PFSK-1 (cell line): ENCODE measurements at regions not wholly inside any gene's neighbourhood (a gene's known extent, or its start where the extent isn't known, plus 50 kb on each side); places are given as distances from the start of the nearest gene placed in this dataset.

ENCODE experiments used
- POLR2AphosphoS5 ChIP-seq: IDR thresholded peaks from 2 replicates; pipeline ENCODE4 v1.6.1; 2012; ENCODE audit warnings: low read depth, mild to moderate bottlenecking, control low read depth, low read length, moderate library complexity
- TAF1 ChIP-seq: IDR thresholded peaks from 2 replicates; pipeline ENCODE4 v1.6.1; 2012; ENCODE audit warnings: low read length, control low read depth, borderline replicate concordance; ENCODE audit not compliant: insufficient read depth
- TF ChIP-seq, protein P1 (sequence below), 2 experiments: IDR thresholded peaks; 2 replicates each; pipeline versions ENCODE4 v1.6.1 to v1.8.0; 2011 to 2012; ENCODE audit warnings: low read depth in 2 of 2, low read length in 2 of 2, control low read depth in 1 of 2, inconsistent platforms in 1 of 2, mild to moderate bottlenecking in 1 of 2, moderate library complexity in 1 of 2; ENCODE audit not compliant: insufficient read depth in 1 of 2

DNA sequence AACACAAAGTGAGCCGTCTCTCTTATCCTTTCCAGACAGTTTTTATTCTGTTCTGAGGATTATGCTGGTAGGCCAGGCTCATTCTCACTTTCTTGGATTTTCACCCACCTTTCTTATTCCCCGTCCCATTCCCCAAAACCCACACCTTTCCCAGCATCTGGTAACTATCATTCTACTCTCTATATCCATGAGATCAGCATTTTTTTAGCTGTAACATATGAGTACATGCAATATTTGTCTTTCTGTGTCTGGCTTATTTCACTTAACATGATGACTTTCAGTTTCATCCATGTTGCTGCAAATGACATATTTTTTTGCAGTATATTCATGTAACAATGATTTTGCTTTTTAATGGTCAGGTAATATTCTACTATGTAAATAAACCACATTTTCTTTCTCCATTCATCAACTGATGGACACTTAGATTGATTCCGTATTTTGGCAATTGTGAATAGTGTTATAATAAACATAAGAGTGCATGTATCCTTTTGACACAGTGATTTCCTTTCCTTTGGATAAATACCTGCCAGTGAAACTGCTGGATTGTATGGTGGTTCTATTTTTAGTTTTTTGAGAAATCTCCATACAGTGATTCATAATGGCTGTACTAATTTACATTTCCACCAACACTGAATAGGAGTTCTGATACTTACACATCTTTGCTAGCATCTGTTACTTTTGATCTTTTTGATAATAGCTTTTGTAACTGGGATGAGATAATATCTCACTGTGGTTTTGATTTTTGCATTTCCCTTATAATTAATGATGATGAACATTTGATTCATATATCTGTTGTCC lies 289.3 kb downstream of the RPRM start:
- no peak for TF ChIP-seq TAF1
- TF ChIP-seq POLR2AphosphoS5: no peak
- TF ChIP-seq, protein P1, sequence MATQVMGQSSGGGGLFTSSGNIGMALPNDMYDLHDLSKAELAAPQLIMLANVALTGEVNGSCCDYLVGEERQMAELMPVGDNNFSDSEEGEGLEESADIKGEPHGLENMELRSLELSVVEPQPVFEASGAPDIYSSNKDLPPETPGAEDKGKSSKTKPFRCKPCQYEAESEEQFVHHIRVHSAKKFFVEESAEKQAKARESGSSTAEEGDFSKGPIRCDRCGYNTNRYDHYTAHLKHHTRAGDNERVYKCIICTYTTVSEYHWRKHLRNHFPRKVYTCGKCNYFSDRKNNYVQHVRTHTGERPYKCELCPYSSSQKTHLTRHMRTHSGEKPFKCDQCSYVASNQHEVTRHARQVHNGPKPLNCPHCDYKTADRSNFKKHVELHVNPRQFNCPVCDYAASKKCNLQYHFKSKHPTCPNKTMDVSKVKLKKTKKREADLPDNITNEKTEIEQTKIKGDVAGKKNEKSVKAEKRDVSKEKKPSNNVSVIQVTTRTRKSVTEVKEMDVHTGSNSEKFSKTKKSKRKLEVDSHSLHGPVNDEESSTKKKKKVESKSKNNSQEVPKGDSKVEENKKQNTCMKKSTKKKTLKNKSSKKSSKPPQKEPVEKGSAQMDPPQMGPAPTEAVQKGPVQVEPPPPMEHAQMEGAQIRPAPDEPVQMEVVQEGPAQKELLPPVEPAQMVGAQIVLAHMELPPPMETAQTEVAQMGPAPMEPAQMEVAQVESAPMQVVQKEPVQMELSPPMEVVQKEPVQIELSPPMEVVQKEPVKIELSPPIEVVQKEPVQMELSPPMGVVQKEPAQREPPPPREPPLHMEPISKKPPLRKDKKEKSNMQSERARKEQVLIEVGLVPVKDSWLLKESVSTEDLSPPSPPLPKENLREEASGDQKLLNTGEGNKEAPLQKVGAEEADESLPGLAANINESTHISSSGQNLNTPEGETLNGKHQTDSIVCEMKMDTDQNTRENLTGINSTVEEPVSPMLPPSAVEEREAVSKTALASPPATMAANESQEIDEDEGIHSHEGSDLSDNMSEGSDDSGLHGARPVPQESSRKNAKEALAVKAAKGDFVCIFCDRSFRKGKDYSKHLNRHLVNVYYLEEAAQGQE (IDR thresholded peaks at IDR 0.05; ENCODE audit: insufficient read depth in 1 of 2, low read depth in 2 of 2, low read length in 2 of 2): no peak
